ENCODE measurements at regions not wholly inside any gene's neighbourhood (a gene's known extent, or its start where the extent isn't known, plus 50 kb on each side); places are given as distances from the start of the nearest gene placed in this dataset.
"Not testable (repeated sequence)": the region's sequence is repeated elsewhere in the genome, so short reads cannot be mapped to it uniquely, and the experiment has no call there.

DNA sequence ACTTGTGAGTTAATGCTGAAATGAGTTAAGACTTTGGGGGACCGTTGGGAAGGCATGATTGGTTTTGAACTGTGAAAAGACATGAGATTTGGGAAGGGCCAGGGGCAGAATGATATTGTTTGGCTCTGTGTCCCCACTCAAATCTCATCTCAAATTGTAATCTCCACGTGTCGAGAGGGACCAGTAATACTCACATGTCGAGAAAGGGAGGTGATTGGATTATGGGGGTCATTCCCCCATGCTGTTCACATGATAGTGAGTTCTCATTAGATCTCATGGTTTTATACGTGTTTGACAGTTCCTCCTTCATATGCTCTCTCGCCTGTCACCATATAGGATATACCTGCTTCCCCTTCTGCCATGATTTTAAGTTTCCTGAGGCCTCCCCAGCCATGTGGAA lies 245.3 kb downstream of the CGGBP1 start:
- TF ChIP-seq, protein P1, sequence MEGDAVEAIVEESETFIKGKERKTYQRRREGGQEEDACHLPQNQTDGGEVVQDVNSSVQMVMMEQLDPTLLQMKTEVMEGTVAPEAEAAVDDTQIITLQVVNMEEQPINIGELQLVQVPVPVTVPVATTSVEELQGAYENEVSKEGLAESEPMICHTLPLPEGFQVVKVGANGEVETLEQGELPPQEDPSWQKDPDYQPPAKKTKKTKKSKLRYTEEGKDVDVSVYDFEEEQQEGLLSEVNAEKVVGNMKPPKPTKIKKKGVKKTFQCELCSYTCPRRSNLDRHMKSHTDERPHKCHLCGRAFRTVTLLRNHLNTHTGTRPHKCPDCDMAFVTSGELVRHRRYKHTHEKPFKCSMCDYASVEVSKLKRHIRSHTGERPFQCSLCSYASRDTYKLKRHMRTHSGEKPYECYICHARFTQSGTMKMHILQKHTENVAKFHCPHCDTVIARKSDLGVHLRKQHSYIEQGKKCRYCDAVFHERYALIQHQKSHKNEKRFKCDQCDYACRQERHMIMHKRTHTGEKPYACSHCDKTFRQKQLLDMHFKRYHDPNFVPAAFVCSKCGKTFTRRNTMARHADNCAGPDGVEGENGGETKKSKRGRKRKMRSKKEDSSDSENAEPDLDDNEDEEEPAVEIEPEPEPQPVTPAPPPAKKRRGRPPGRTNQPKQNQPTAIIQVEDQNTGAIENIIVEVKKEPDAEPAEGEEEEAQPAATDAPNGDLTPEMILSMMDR (IDR thresholded peaks at IDR 0.05), result not testable (repeated sequence)
- not testable (repeated sequence) for TF ChIP-seq POLR2A (IDR thresholded peaks at IDR 0.05)
